PC-9 (cell line): ENCODE measurements at regions not wholly inside any gene's neighbourhood (a gene's known extent, or its start where the extent isn't known, plus 50 kb on each side); places are given as distances from the start of the nearest gene placed in this dataset.

Source experiments
- BruUV-seq: library from RNA; stranded (reverse); fragments of 400-500 nt; replicated peaks from 2 replicates; lab custom pipeline; 2021; lab: Mats Ljungman, UMichigan
- CTCF ChIA-PET: fragments of 300-600 bp; sonication (Branson Sonifier 250); formaldehyde crosslinking; loops from one replicate; lab custom pipeline; 2022; ENCODE audit warnings: antibody characterized with exemption; lab: Charles Lee
- POLR2A ChIA-PET: fragments of 300-600 bp; sonication (Branson Sonifier 250); formaldehyde crosslinking; loops from one replicate; lab custom pipeline; 2022; ENCODE audit warnings: antibody characterized with exemption; ENCODE audit not compliant: unreplicated experiment; lab: Charles Lee
- DNase-seq, 2 experiments: peaks; one replicate each; pipeline versions ENCODE4 v3.0.0 to v3.0.0-alpha.2; 2015 to 2022; ENCODE audit warnings: mixed read lengths in 1 of 2
- H2AFZ ChIP-seq: fragments of 200-600 bp; sonication (generic); 2 replicates; pipeline ENCODE4 v1.8.1; 2017; ENCODE audit warnings: antibody characterized with exemption
- H3F3A ChIP-seq: fragments of 200-600 bp; sonication (generic); 2 replicates; pipeline ENCODE4 v1.8.1; 2017; ENCODE audit warnings: antibody characterized with exemption, mild to moderate bottlenecking, low read depth; ENCODE audit not compliant: insufficient read depth
- H3K27ac ChIP-seq: fragments of 200-600 bp; sonication (generic); 2 replicates; pipeline ENCODE4 v1.6.1; 2016; ENCODE audit warnings: mixed run types
- H3K27me3 ChIP-seq: fragments of 200-600 bp; sonication (generic); 2 replicates; pipeline ENCODE4 v1.6.1; 2016; ENCODE audit warnings: low read depth, mixed run types; ENCODE audit not compliant: insufficient read depth
- H3K36me3 ChIP-seq: fragments of 200-600 bp; sonication (generic); 2 replicates; pipeline ENCODE4 v1.6.1; 2016; ENCODE audit warnings: low read depth, mixed run types
- H3K4me1 ChIP-seq: fragments of 200-600 bp; sonication (generic); replicated peaks from 2 replicates; pipeline ENCODE4 v1.6.1; 2016; ENCODE audit warnings: mixed run types; ENCODE audit not compliant: insufficient read depth
- H3K4me2 ChIP-seq: fragments of 200-600 bp; sonication (generic); 2 replicates; pipeline ENCODE4 v1.6.1; 2017; ENCODE audit warnings: mixed run types
- H3K4me3 ChIP-seq: fragments of 200-600 bp; sonication (generic); 2 replicates; pipeline ENCODE4 v1.6.1; 2016; ENCODE audit warnings: mixed run types
- H3K79me2 ChIP-seq: fragments of 200-600 bp; sonication (generic); 2 replicates; pipeline ENCODE4 v1.6.1; 2017; ENCODE audit warnings: low read depth, mixed run types
- H3K9me2 ChIP-seq: fragments of 200-600 bp; sonication (generic); 2 replicates; pipeline ENCODE4 v1.8.1; 2017; ENCODE audit warnings: mild to moderate bottlenecking; ENCODE audit not compliant: insufficient read depth
- H3K9me3 ChIP-seq: fragments of 200-600 bp; sonication (generic); 2 replicates; pipeline ENCODE4 v1.8.1; 2016; ENCODE audit warnings: low read depth; ENCODE audit not compliant: insufficient read depth
- H4K20me1 ChIP-seq: fragments of 200-600 bp; sonication (generic); 2 replicates; pipeline ENCODE4 v1.8.1; 2017; ENCODE audit not compliant: insufficient read depth
- CTCF ChIP-seq: fragments of 200-600 bp; sonication (generic); conservative IDR thresholded peaks from 2 replicates; pipeline ENCODE4 v1.6.1; 2017; ENCODE audit warnings: mixed run types, antibody characterized with exemption, mild to moderate bottlenecking, moderate library complexity
- EZH2 ChIP-seq: fragments of 200-600 bp; sonication (generic); IDR thresholded peaks from 2 replicates; pipeline ENCODE4 v1.8.0; 2017; ENCODE audit warnings: antibody characterized with exemption, low read depth
- intact Hi-C: fragments of 100-400 bp; cut with micrococcal nuclease; formaldehyde crosslinking; loops from one replicate; pipeline ENCODE4 v1.10.0; 2022; ENCODE audit not compliant: unreplicated experiment

- Histone ChIP-seq H3K27me3 (no peaks in the 10 kb centered on the region), H3K4me1 (no peaks in the 10 kb centered on the region), H4K20me1 (no peaks in the 10 kb centered on the region), H3K4me3 (no peak overlapping the region), H3K79me2 (no peaks in the 10 kb centered on the region), H3K9me3 (no peaks in the 10 kb centered on the region; the same call in 1 of the 2 replicates), H3F3A (no peaks in the 10 kb centered on the region), H3K36me3 (no peaks in the 10 kb centered on the region), H3K4me2 (no peak overlapping the region), H3K27ac (no peak overlapping the region), H2AFZ (no peak overlapping the region), H3K9me2 (no peaks in the 10 kb centered on the region)
- BruUV-seq = no TSS peak
- CTCF ChIA-PET = no interaction called here
- intact Hi-C loops = no loop called here
- TF ChIP-seq CTCF (no peak), EZH2 (no peak)
- DNase-seq = no peak
- POLR2A ChIA-PET = no interaction called here
Observed at GRCh38 chr3:167936019-167936418, 159.7 kb downstream of the GOLIM4 start.

GRCh38 chr3:167930453-167930852 is 165.3 kb downstream of the GOLIM4 start:
- no peaks in the 10 kb centered on the region for H3F3A ChIP-seq
- no peaks in the 10 kb centered on the region for H3K9me2 ChIP-seq
- H4K20me1 ChIP-seq = no peaks in the 10 kb centered on the region
- CTCF ChIA-PET = no interaction called here
- H3K4me3 ChIP-seq = no peak overlapping the region
- no peaks in the 10 kb centered on the region for H3K79me2 ChIP-seq
- TF ChIP-seq CTCF (no peak), EZH2 (no peak)
- no peaks in the 10 kb centered on the region for H3K27me3 ChIP-seq
- no peak overlapping the region for H2AFZ ChIP-seq
- no peak overlapping the region for H3K27ac ChIP-seq
- no peaks in the 10 kb centered on the region for H3K36me3 ChIP-seq
- no peaks in the 10 kb centered on the region for H3K9me3 ChIP-seq
- POLR2A ChIA-PET = no interaction called here
- BruUV-seq = no TSS peak
- DNase-seq = no peak
- H3K4me1 ChIP-seq = no peaks in the 10 kb centered on the region
- intact Hi-C loops = no loop called here
- H3K4me2 ChIP-seq = no peak overlapping the region

- ChIA-PET CTCF (no interaction called here), POLR2A (no interaction called here)
- intact Hi-C loops = loop anchor here (10.0 kb wide), 1 partner anchor 235 kb away; no protein-coding TSS in a partner anchor
Observed at GRCh38 chr3:167929968-167930367, 165.8 kb downstream of the GOLIM4 start.

More at GRCh38 chr3:167929968-167930367, 165.8 kb downstream of the GOLIM4 start:
- TF ChIP-seq CTCF (no peak), EZH2 (no peak)
- Histone ChIP-seq H3K79me2 (no peaks in the 10 kb centered on the region), H3K9me2 (no peaks in the 10 kb centered on the region), H3F3A (no peaks in the 10 kb centered on the region), H3K27ac (no peak overlapping the region), H3K27me3 (no peaks in the 10 kb centered on the region), H3K4me2 (no peak overlapping the region), H4K20me1 (no peaks in the 10 kb centered on the region), H3K4me3 (no peak overlapping the region), H3K36me3 (no peaks in the 10 kb centered on the region), H2AFZ (no peak overlapping the region), H3K9me3 (no peaks in the 10 kb centered on the region), H3K4me1 (no peaks in the 10 kb centered on the region)
- BruUV-seq = no TSS peak
- no peak for DNase-seq
